ENCODE measurements at regions not wholly inside any gene's neighbourhood (a gene's known extent, or its start where the extent isn't known, plus 50 kb on each side); places are given as distances from the start of the nearest gene placed in this dataset.

DNA sequence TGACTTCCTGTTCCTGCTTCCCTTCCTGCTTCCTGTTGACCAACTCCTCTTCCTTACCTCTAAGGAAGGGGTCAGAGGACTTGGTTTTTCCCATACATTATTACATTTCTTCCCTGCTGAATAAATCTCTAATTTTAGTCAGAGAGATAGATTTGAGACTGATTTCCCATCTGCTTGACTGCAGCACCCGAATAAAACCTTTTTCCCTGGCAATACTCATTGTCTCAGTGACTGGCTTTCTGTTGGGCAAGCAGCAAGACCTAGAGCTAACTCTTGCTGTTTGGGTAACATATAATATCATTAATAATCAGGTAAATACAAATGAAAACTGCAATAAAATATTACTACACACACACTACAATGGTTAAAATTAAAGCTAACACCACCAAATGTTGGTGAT lies 132.2 kb downstream of the FSCB start:
- Histone ChIP-seq H3K36me3 (ENCODE audit: insufficient read depth) (peaks cover 17% of the 10 kb centered on the region), H3K27me3 (ENCODE audit: insufficient read depth) (no peaks in the 10 kb centered on the region), H3F3A (replicated peaks; ENCODE audit: low read depth) (no peaks in the 10 kb centered on the region), H3K27ac (ENCODE audit: low read depth) (no peak overlapping the region), H3K9me2 (ENCODE audit: insufficient read depth) (no peaks in the 10 kb centered on the region), H3K4me1 (ENCODE audit: insufficient read depth) (no peaks in the 10 kb centered on the region), H2AFZ (no peak overlapping the region), H3K4me3 (no peak overlapping the region), H3K4me2 (no peak overlapping the region), H3K79me2 (replicated peaks; ENCODE audit: insufficient read depth) (no peaks in the 10 kb centered on the region), H4K20me1 (replicated peaks; ENCODE audit: insufficient read depth) (no peaks in the 10 kb centered on the region)
- peaks cover 30% of the 10 kb centered on the region for H3K36me3 Mint-ChIP-seq (ENCODE audit: low read depth)
- no peak overlapping the region for H3K4me3 Mint-ChIP-seq
- H3K27me3 Mint-ChIP-seq (ENCODE audit: insufficient read depth, low read depth, poor library complexity) = no peaks in the 10 kb centered on the region
- H3K4me1 Mint-ChIP-seq = no peaks in the 10 kb centered on the region
- DNase-seq (ENCODE audit: low spot score) = no peak
- TF ChIP-seq JUNB (IDR thresholded peaks at IDR 0.05; ENCODE audit: unreplicated experiment) = no peak
- TF ChIP-seq EZH2 (IDR thresholded peaks at IDR 0.05; ENCODE audit: low read depth, unreplicated experiment) = no peak
- TF ChIP-seq REST (IDR thresholded peaks at IDR 0.05; ENCODE audit: unreplicated experiment) = no peak
- no peak for TF ChIP-seq STAT1 (IDR thresholded peaks at IDR 0.05; ENCODE audit: unreplicated experiment)
- no peak for TF ChIP-seq POLR2AphosphoS5 (IDR thresholded peaks at IDR 0.05; ENCODE audit: low read depth)
- TF ChIP-seq EZH2phosphoT487 (IDR thresholded peaks at IDR 0.05; ENCODE audit: unreplicated experiment) = no peak
- no peak for TF ChIP-seq CTCF (conservative IDR thresholded peaks at IDR 0.05; ENCODE audit: low read depth in 2 of 2)
- TF ChIP-seq ZNF331 (CRISPR knock-in tag; IDR thresholded peaks at IDR 0.05; ENCODE audit: low read depth) = no peak
- H3K9me3 Mint-ChIP-seq = peaks cover 41% of the 10 kb centered on the region
- no peak for ATAC-seq
- no peak overlapping the region for H3K27ac Mint-ChIP-seq

GRCh38 chr14:44372807-44373489 lies 134.1 kb downstream of the FSCB start:
- no peak overlapping the region for H3K4me3 Mint-ChIP-seq
- no peak overlapping the region for H3K4me2 ChIP-seq
- no peaks in the 10 kb centered on the region for H3K79me2 ChIP-seq (replicated peaks; ENCODE audit: insufficient read depth)
- peaks cover 41% of the 10 kb centered on the region for H3K9me3 Mint-ChIP-seq
- H3K9me2 ChIP-seq (ENCODE audit: insufficient read depth) = no peaks in the 10 kb centered on the region
- H3K27ac ChIP-seq (ENCODE audit: low read depth) = no peak overlapping the region
- DNase-seq (ENCODE audit: low spot score) = no peak
- H3K4me1 Mint-ChIP-seq = no peaks in the 10 kb centered on the region
- H3K27ac Mint-ChIP-seq = no peak overlapping the region
- ATAC-seq = no peak
- H3K36me3 Mint-ChIP-seq (ENCODE audit: low read depth) = peaks cover 30% of the 10 kb centered on the region
- H3F3A ChIP-seq (replicated peaks; ENCODE audit: low read depth) = no peaks in the 10 kb centered on the region
- no peaks in the 10 kb centered on the region for H3K27me3 Mint-ChIP-seq (ENCODE audit: insufficient read depth, low read depth, poor library complexity)
- peaks cover 17% of the 10 kb centered on the region for H3K36me3 ChIP-seq (ENCODE audit: insufficient read depth)
- no peaks in the 10 kb centered on the region for H3K4me1 ChIP-seq (ENCODE audit: insufficient read depth)
- H2AFZ ChIP-seq = no peak overlapping the region
- no peaks in the 10 kb centered on the region for H4K20me1 ChIP-seq (replicated peaks; ENCODE audit: insufficient read depth)
- no peak overlapping the region for H3K4me3 ChIP-seq
- no peaks in the 10 kb centered on the region for H3K27me3 ChIP-seq (ENCODE audit: insufficient read depth)
- no peak for TF ChIP-seq CREB1 (CRISPR knock-in tag; IDR thresholded peaks at IDR 0.05; ENCODE audit: low read depth)
- TF ChIP-seq, protein P1, sequence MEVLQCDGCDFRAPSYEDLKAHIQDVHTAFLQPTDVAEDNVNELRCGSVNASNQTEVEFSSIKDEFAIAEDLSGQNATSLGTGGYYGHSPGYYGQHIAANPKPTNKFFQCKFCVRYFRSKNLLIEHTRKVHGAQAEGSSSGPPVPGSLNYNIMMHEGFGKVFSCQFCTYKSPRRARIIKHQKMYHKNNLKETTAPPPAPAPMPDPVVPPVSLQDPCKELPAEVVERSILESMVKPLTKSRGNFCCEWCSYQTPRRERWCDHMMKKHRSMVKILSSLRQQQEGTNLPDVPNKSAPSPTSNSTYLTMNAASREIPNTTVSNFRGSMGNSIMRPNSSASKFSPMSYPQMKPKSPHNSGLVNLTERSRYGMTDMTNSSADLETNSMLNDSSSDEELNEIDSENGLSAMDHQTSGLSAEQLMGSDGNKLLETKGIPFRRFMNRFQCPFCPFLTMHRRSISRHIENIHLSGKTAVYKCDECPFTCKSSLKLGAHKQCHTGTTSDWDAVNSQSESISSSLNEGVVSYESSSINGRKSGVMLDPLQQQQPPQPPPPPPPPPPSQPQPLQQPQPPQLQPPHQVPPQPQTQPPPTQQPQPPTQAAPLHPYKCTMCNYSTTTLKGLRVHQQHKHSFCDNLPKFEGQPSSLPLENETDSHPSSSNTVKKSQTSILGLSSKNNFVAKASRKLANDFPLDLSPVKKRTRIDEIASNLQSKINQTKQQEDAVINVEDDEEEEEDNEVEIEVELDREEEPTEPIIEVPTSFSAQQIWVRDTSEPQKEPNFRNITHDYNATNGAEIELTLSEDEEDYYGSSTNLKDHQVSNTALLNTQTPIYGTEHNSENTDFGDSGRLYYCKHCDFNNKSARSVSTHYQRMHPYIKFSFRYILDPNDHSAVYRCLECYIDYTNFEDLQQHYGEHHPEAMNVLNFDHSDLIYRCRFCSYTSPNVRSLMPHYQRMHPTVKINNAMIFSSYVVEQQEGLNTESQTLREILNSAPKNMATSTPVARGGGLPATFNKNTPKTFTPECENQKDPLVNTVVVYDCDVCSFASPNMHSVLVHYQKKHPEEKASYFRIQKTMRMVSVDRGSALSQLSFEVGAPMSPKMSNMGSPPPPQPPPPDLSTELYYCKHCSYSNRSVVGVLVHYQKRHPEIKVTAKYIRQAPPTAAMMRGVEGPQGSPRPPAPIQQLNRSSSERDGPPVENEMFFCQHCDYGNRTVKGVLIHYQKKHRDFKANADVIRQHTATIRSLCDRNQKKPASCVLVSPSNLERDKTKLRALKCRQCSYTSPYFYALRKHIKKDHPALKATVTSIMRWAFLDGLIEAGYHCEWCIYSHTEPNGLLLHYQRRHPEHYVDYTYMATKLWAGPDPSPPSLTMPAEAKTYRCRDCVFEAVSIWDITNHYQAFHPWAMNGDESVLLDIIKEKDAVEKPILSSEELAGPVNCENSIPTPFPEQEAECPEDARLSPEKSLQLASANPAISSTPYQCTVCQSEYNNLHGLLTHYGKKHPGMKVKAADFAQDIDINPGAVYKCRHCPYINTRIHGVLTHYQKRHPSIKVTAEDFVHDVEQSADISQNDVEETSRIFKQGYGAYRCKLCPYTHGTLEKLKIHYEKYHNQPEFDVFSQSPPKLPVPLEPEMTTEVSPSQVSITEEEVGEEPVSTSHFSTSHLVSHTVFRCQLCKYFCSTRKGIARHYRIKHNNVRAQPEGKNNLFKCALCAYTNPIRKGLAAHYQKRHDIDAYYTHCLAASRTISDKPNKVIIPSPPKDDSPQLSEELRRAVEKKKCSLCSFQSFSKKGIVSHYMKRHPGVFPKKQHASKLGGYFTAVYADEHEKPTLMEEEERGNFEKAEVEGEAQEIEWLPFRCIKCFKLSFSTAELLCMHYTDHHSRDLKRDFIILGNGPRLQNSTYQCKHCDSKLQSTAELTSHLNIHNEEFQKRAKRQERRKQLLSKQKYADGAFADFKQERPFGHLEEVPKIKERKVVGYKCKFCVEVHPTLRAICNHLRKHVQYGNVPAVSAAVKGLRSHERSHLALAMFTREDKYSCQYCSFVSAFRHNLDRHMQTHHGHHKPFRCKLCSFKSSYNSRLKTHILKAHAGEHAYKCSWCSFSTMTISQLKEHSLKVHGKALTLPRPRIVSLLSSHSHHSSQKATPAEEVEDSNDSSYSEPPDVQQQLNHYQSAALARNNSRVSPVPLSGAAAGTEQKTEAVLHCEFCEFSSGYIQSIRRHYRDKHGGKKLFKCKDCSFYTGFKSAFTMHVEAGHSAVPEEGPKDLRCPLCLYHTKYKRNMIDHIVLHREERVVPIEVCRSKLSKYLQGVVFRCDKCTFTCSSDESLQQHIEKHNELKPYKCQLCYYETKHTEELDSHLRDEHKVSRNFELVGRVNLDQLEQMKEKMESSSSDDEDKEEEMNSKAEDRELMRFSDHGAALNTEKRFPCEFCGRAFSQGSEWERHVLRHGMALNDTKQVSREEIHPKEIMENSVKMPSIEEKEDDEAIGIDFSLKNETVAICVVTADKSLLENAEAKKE (CRISPR knock-in tag; IDR thresholded peaks at IDR 0.05) = no peak

Data from GM23338 (cell line).